ENCODE measurements at regions not wholly inside any gene's neighbourhood (a gene's known extent, or its start where the extent isn't known, plus 50 kb on each side); places are given as distances from the start of the nearest gene placed in this dataset.

DNA sequence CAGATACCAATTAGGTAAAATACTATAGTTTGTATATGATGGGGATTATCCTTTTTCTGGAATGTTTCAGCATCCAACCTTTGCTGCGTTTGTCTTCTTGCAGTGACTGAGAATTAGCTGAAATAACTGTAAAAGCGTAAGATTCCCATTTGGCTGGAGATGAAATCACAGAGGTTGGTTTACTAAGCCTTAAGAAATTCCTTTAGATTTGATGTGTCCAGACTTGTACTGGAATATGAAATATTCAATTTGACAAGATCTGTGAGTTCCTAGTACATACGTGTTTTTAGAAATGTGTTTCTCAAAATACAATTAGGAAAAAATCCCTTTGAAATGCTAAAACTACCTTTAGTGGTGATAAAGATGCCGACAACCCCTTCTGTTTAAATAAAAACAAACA lies 286.0 kb upstream of the DMRT1 start:
- FAIRE-seq = no peak
- H3K9me3 ChIP-seq (ENCODE audit: low read length) = no peaks in the 10 kb centered on the region
- WGBS (ENCODE audit: low lambda C conversion rate) = 38% methylated on average over 4 of the region's 4 CpGs
- no peaks in the 10 kb centered on the region for H4K20me1 ChIP-seq (ENCODE audit: insufficient read depth, low read length)
- H3K4me3 ChIP-seq (replicated peaks in 1 of 3; ENCODE audit: insufficient read depth in 1 of 3, low read depth in 2 of 3, low read length in 3 of 3) = no peak overlapping the region
- no peak overlapping the region for H2AFZ ChIP-seq (ENCODE audit: low read length)
- DNase-seq (ENCODE audit: low spot score) = no peak
- H3K36me3 ChIP-seq (replicated peaks in 1 of 2; ENCODE audit: control insufficient read depth in 1 of 2, insufficient read depth in 2 of 2, low read length in 2 of 2) = no peaks in the 10 kb centered on the region
- H3K4me2 ChIP-seq (ENCODE audit: low read depth, low read length) = no peak overlapping the region
- no peak for ATAC-seq
- intact Hi-C loops (cut with micrococcal nuclease; ENCODE audit: unreplicated experiment) = no loop called here
- in situ Hi-C loops (cut with HindIII; ENCODE audit: extremely low pct_ligation_motif_present, low pct_unique_long_range_greater_than_20kb) = no loop called here
- ChIA-PET POLR2A (no interaction called here), CTCF (ENCODE audit: low intra/inter-chr PET ratio, low total read pairs) (no interaction called here)
- no peak overlapping the region for H3K9ac ChIP-seq (ENCODE audit: insufficient read depth, low read depth, low read length)
- H3K27ac ChIP-seq (ENCODE audit: extremely low read length, insufficient read depth, low read length) = no peak overlapping the region
- H3K4me1 ChIP-seq (ENCODE audit: insufficient read depth, low read length) = 0 out of 2 replicates have a peak, but pooled peaks cover 7% of the 10 kb centered on the region
- H3K27me3 ChIP-seq (ENCODE audit: control insufficient read depth in 1 of 2, insufficient read depth in 2 of 2, low read length in 2 of 2) = peaks cover 0 to 7% of the 10 kb centered on the region in 2 experiments; a peak in 1 of 5 replicates
- TF ChIP-seq FOXM1 (CRISPR knock-in tag; IDR thresholded peaks at IDR 0.05) (no peak), SRY (CRISPR knock-in tag; IDR thresholded peaks at IDR 0.05) (no peak), DMAP1 (CRISPR knock-in tag; IDR thresholded peaks at IDR 0.05) (no peak), ZC3H4 (CRISPR knock-in tag; IDR thresholded peaks at IDR 0.05; ENCODE audit: borderline replicate concordance) (no peak), SP5 (CRISPR knock-in tag; IDR thresholded peaks at IDR 0.05; ENCODE audit: borderline replicate concordance, low read depth) (no peak), FOXP1 (IDR thresholded peaks at IDR 0.05) (no peak), FOXP1 (CRISPR knock-in tag; IDR thresholded peaks at IDR 0.05) (no peak), TEAD2 (CRISPR knock-in tag; IDR thresholded peaks at IDR 0.05) (no peak), JDP2 (CRISPR knock-in tag; IDR thresholded peaks at IDR 0.05; ENCODE audit: borderline replicate concordance) (no peak), ZNF83 (CRISPR knock-in tag; IDR thresholded peaks at IDR 0.05; ENCODE audit: borderline replicate concordance) (no peak), NBN (conservative IDR thresholded peaks at IDR 0.05) (no peak), ZNF768 (CRISPR knock-in tag; IDR thresholded peaks at IDR 0.05) (no peak), PLRG1 (conservative IDR thresholded peaks at IDR 0.05) (no peak), SKI (IDR thresholded peaks at IDR 0.05; ENCODE audit: partially characterized antibody) (no peak), CAMTA2 (CRISPR knock-in tag; IDR thresholded peaks at IDR 0.05; ENCODE audit: borderline replicate concordance) (no peak), SP4 (CRISPR knock-in tag; IDR thresholded peaks at IDR 0.05) (no peak), ZNF124 (CRISPR knock-in tag; IDR thresholded peaks at IDR 0.05) (no peak)
- TF ChIP-seq, protein P1, sequence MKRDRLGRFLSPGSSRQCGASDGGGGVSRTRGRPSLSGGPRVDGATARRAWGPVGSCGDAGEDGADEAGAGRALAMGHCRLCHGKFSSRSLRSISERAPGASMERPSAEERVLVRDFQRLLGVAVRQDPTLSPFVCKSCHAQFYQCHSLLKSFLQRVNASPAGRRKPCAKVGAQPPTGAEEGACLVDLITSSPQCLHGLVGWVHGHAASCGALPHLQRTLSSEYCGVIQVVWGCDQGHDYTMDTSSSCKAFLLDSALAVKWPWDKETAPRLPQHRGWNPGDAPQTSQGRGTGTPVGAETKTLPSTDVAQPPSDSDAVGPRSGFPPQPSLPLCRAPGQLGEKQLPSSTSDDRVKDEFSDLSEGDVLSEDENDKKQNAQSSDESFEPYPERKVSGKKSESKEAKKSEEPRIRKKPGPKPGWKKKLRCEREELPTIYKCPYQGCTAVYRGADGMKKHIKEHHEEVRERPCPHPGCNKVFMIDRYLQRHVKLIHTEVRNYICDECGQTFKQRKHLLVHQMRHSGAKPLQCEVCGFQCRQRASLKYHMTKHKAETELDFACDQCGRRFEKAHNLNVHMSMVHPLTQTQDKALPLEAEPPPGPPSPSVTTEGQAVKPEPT (CRISPR knock-in tag; IDR thresholded peaks at IDR 0.05; ENCODE audit: low read depth) = no peak
- TF ChIP-seq, protein P2, sequence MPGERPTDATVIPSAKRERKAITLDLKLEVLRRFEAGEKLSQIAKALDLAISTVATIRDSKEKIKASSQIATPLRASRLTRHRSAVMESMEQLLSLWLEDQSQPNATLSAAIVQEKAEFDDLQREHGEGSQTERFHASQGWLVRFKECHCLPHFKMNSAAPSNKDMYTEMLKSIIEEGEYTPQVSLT (CRISPR knock-in tag; IDR thresholded peaks at IDR 0.05; ENCODE audit: borderline replicate concordance, low read depth) = no peak
- H3K79me2 ChIP-seq (ENCODE audit: insufficient read depth, low read length) = no peaks in the 10 kb centered on the region
- no TSS peak for BruUV-seq (replicated peaks)

Measured in HepG2 (cell line).